Midbrain (tissue), 1 donor: ENCODE measurements at regions not wholly inside any gene's neighbourhood (a gene's known extent, or its start where the extent isn't known, plus 50 kb on each side); places are given as distances from the start of the nearest gene placed in this dataset.
"Not testable (repeated sequence)": the region's sequence is repeated elsewhere in the genome, so short reads cannot be mapped to it uniquely, and the experiment has no call there.

Experiments used
- DNase-seq: peaks from one replicate; lab custom pipeline; 2025; lab: John Stamatoyannopoulos, UW

DNA sequence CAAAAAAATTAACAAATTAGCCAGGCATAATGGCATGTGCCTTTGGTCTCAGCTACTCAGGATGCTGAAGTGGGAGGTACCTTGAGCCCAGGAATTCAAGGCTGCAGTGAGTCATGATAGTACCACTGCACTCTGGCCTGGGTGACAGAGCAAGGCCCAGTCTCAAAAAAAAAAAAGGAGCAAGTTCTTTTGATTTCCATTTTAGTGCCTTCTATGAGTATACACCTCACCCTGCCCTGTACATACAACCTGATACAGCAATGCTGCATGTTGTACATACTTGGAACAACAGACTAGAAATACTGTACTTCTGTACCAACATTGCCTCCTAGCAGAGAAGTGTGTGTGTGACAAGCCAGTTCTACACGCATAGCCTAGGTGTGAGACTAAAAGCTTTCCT is 97.3 kb upstream of the CARMIL1 start:
- no peak for DNase-seq

DNA sequence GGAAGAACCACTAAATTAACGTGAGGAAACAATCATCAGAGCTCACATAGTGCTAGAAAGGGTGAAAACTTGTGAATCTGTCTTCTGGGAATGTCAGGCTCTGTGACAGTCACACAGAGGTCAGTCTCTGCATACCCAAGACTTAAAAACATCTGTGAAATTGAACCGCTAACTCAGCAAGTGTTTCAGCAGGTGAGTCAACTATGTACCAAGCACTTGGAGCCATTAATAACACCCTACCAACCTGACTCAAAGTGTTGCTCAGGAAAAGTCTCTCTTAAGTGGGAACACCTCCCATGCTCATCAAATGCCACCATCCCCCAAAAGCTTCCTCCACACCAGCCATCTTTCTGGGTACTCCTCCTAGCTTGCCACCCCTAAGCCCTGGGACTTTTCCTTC is 92.3 kb upstream of the CARMIL1 start:
- no peak for DNase-seq

DNA sequence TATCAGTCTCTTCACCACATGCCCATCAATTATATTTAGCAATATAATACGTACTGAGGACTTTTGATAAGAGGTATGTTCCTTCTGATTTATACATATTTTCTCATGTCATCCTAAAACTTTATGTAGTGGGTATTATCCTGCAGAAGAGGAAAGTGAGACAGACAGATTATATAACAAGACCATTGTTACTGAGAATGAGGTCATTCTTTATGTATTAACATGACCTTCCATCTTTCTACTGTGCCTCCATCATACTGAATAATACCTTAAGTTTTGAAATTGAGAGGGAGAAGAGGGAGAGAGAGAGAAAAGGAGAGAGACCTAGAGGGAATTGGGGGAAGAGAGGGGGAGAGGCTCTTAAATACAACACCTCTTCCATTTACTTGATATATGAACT is 90.9 kb upstream of the CARMIL1 start:
- no peak for DNase-seq

DNA sequence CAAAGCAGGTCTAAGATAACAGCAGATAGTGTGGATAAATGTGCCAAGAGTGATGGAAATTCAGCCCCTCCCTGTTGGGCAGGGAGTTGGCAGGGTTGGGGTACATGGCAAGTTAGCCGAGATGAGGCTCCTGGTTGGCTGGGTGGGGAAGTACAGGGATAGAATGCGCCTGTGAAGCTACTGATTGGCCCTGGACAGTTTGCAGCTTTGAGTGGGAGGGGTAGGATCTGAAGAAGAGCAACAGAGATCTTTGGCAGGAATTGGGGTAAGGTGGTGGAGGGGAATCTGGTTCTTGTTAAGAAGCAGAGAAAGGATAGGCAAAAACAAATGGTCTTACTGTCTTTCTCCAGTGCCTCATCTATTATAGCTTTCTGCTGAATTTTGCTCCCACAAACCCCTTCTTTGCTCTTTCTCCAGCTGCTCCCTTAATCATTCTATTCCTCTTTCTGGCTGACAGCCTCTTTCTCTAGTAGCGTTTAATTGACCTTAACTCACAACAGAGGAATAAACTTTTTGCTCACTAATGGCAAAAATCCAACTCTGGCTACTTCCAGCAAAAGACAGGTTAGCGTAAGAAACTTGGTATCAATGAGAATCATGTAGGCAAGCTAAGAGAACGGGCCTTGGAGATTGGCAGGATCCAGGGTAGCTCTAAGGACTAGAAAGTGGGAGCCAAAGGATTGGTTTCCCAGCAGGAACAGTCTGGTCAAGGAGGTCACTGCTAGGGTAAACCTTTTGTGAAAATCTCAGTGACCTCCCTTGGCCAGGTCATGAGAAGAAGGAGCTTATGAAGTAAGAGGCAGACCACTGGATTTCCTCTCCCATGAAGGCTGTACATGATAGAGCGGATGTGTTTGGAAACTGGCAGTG is 86.3 kb upstream of the CARMIL1 start:
- no peak for DNase-seq

DNA sequence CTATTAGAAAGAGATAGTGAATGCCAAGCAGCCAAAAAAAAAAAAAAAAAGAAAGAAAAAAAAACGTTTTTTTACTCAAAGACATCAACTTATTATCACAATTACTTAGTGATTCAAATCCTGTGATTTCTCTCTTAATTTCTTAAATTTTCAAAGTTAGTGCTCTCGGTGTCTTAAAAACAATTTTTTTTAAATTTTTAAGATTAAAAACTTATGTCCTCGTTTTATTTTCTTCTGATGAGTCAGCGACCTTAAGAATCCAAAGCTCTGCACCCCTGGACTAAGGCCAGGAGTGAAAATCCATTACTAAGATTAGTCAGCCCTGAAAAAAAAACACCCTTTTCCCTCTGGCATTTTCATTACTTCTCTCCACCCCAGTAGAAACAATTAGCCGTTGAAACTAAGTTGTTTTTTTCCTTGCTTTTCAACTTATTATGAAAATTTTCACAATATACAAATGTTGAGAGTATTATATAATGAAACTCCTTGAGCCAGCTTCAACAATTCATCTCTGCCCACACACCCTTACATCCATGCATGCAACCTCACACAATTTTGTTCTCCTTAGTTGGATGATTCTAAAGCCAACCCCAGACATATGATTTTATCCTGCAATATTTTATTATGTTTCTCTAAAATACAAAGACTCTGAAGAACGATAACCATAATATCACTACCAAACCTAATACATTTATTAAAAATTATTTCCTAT is 85.6 kb upstream of the CARMIL1 start:
- DNase-seq: no peak

DNA sequence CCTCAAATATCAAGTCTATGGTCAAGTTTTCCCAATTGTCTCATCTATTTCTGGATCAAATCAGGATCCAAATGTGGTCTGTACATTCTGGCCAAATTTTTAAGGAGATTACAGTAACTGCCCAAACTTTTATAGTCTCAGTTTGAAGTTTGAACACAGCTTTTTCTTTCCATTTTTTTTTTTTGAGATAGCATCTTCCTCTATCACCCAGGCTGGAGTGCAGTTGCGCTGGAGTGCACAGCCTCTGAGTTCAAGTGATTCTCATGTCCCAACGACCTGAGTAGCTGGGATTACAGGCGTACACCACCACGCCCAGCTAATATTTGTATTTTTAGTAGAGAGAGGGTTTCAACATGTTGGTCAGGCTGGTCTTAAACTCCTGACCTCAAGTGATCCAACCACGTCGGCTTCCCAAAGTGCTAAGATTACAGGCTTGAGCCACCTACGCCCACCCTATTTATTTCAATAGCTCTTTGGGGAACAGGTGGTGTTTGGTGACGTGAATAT is 84.9 kb upstream of the CARMIL1 start:
- no peak for DNase-seq

DNA sequence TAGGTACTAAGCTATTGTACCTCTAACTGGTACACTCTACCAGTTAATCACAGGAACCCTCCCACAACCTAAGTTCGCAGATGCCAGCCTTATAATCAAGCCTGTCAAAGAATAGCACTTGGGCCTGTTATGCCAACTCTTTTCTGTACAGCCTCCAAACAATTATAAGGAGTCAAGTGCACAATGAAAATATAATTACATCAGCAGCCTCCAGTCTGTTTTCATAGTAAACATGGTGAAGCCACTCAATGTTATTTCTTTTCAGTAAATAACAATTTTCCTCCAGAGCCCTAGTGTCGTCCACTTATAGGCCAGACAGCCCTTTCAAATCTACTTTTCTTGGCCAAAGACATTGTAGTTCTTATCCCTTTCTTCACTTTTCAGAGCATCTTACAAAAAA is 82.7 kb upstream of the CARMIL1 start:
- no peak for DNase-seq

DNA sequence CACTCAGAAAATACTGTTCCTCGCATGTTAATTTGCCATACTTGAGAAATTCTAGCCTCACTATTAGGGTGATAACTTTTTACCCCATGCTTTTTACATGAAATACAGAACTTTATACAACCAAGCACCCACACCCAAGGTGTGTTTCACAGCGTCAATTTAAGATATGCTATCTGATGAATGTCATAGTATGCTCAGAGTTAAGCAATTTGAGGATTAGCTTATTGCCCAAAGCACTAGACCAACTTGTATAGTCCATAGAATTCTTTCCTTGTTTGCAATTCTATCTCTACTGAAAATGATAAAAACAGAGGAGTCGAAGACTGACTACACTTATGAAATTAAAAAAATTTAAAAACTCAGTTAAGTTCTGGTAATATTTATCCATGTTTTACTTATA is 82.1 kb upstream of the CARMIL1 start:
- DNase-seq: no peak

DNA sequence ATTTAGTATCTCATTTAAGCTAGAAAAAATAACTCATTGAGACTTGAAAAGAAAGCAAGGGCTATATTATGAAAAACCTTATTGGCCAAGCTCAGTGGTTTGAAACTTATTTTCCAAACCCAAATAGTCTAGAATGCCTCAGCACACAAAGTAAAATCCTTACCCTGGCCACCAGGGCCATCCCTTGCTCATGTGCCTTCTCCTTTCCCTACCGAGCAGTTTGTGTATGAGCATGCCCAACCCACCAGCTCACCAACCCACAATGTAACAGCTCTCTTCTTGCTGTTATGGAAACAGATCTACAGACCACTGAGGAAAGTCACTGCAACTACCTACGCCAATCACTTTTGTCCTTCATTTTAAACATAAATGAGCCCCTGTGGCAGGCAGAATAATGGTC is 79.6 kb upstream of the CARMIL1 start:
- no peak for DNase-seq

DNA sequence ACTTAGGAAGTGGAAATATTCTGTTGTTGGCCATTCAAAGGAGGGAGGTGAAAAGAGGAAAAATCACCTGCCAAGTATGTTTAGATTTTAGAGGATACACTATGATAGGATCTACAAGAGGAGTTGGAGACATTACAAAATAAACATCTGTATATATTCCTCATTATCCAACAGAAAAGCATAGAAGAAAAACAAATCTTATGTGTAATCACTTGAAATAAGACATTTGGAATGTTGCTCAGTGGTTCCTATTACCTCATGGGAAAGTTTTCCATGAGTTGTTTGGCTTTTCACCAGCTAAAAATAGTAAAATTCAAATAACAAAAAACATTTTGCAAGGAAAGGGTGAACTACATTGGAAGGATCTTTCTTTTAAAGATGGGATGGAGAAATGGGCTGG is 76.7 kb upstream of the CARMIL1 start:
- no peak for DNase-seq

DNA sequence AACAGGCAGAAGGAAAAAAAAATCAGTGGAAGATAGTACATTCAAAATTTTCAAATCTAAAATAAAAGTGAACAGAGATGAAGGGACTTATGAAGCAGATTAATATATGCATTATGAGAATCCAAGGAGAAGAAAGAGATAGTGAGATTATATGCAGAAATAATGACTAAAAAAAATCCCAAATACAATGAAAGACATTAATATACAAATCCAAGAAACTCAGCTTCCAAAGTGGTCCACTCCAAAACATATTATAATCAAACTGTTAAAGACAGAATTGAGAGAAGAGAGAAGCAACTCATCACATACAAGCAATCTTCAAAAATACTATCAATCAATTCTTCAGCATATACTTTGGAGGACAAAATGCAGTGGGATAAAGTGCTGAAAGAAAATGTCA is 73.5 kb upstream of the CARMIL1 start:
- DNase-seq: no peak

DNA sequence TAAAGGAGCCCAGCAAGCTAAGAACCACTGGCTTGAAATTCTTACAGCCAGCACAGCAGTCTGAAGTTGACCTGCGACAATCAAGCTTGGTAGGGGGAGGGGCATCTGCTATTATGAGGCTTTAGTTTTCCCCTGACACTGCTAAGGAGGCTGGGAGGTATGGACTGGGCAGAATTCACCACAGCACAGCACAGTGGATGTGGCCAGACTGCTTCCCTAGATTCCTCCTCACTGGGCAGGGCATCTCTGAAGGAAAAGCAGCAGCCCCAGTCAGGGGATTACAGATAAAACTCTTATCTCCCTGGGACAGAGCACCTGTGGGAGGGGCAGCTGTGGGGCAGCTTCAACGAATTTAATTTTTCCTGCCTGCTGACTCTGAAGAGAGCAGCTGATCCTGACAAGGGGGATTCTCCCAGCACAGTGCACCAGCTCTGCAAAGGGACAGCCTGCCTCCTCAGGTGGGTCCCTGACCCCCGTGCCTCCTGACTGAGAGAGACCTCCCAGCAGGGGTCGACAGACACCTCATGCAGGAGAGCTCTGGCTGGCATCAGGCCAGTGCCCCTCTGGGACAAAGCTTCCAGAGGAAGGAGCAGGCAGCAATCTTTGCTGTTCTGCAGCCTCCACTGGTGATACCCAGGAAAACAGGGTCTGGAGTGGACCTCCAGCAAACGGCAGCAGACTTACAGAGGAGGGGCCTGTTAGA is 71.6 kb upstream of the CARMIL1 start:
- not testable (repeated sequence) for DNase-seq

DNA sequence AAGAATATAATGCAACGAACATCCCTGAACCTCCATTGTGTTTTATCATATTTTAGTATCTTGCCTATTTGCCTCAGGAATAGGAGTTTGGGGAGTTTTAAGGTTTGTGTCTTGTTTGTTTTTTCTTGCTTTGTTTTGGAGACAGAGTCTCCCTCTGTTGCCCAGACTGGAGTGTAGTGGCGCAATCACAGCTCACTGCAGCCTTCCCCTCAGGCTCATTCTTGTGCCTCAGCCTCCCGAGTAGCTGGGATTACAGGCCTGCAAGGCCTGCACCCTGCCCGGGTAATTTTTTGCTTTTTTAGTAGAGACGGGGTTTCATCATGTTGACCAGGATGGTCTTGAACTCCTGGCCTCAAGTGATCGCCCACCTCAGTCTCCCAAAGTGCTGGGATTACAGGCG is 63.3 kb upstream of the CARMIL1 start:
- no peak for DNase-seq

DNA sequence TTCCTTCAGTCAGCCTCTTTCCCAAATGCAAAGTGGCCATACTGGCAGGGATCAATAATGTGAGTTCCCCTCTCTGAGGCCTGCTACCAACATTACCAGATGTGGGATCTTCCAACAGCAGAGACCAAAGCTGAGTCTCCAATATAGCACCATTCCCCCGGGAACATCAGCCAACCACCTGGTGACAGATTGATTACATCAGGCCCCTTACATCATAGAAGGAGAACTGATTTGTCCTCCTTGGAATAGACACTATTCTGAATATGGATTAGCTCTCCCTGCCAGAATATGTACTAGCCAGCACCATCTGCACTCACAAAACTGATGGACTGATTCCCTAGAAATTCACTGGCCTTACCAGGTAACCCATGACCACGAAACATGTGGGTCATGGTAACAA is 61.9 kb upstream of the CARMIL1 start:
- no peak for DNase-seq

DNA sequence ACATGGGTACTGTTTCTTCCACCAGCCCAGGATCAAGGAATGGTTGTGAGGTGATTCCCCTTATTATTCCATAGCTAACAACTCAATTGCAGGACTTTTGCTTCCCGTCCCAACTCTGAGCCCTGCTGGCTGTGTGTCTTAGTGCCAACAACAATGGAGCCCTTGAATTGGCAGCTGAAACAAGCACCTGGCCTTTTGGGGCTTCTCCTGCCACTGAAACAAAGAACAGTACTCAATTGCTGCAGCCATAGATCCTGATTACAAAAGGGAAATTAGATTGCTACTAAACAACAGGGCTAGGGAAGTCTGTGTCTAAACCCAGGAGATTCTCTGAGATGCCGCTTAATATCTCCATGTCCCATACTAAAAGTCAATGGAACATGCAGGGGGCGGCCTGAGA is 61.3 kb upstream of the CARMIL1 start:
- DNase-seq: no peak

DNA sequence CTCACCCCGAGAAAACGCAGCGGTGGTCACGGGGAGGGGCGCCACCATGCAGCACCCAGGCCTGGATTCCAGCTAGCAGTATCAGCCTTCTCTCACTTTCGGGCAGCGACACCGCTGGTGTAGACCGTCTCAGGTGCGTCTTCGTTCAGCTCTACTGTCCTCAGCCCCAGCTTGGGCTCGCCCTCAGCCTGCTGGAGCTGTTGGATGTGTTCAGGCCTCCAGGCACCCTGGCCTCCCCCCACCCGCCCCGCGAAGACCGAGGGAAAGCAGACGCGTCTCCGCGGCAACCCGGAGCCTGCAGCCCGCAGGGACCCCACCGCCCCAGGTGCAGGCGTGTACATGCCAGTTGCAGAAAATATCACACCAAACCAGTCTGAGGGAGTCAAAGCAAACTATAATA is 60.8 kb upstream of the CARMIL1 start:
- DNase-seq: no peak

DNA sequence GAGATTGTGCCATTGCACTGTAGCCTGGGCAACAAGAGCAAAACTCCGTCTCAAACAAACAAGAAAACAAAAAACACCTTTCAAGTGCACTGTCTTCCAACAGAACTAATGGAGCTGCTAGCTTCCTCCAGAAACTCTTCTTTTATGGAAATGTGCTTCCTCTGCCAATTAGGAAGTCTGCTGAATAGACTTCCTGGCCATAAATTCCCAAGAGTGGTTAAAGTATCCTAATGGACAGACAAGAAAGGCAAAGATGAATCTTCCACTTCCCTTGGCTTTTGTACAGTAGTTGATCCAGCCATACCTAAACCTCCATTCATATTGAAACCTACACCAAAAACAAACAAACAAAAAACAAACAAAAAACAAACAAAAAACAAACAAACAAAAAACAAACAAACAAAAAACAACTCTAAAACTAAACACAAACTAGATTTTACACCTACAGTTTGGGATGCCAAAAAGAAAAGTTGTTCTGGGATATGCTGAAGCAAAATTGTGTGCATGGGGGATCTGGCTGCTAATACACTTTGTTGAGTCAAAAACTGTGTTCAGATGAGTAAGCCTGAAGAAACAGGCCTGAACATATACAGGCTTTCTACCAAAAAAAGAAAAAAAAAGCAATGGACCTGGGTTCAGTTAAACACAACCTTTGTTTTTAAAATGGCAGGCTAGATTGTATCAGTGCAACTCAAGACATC is 59.8 kb upstream of the CARMIL1 start:
- DNase-seq: no peak

DNA sequence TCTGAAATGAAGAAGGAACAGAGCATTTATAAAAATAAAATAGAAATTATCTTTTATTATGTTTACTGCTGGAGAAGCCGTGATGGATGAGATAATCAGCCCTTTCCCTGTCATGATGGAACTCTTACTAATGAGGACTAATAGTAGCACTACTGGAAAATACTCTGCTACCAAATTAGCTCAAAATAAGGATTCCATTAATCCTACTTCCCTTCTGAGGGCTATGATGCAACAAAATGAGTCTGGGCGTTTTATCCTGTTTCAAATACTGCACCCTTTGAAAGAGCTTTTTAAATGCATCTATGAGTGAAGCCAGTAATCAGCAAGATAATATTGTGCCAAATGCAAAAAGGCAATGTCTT is 59.3 kb upstream of the CARMIL1 start:
- DNase-seq: no peak

DNA sequence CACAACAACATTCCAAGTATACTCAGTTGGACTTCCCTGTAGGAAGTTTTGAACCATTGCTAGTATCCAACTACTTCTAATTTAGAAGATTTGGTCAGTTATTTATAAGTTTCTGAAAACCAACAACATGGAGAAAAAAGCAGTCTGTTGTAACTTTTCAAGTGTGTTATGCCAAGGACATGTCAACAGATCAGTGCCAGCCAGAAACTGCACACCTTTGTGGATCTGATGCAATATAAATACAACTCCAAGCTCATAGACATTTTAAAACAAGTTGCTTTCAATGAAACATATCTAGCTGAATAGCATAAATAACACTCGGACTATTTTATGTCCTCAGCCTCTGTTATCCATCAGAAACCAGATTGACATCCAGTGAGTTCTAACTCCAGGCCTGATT is 58.3 kb upstream of the CARMIL1 start:
- no peak for DNase-seq

DNA sequence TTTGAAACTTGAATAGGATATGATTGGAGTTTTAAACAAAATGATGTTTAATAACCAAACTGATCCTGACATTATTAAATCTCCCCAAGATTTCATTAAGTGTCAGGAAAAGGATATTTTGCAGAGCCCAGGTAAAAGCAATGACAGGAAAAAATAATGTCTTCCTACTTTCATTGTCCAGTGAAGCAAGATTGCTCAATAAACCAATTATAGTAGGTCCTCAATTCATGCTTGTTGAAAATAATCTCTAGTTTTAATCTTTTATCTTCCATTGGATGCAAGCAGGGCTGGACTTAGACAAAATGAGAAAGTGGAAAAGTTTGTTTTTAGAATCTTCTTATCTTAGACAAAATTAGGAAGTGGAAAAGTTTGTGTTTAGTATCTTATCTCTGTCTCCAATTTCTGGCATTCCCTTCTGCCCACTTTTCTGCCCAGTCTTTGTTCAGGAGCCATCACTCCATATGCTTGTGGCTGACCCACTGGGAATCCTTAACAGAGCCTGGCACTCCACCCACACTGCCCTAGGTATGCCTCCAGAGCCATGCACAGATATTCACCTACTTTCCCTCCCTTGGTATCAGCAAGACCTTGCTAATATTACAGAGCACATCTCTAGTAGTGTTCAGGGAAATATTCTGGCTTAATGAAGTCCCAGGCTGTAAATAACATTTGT is 57.0 kb upstream of the CARMIL1 start:
- DNase-seq: no peak

DNA sequence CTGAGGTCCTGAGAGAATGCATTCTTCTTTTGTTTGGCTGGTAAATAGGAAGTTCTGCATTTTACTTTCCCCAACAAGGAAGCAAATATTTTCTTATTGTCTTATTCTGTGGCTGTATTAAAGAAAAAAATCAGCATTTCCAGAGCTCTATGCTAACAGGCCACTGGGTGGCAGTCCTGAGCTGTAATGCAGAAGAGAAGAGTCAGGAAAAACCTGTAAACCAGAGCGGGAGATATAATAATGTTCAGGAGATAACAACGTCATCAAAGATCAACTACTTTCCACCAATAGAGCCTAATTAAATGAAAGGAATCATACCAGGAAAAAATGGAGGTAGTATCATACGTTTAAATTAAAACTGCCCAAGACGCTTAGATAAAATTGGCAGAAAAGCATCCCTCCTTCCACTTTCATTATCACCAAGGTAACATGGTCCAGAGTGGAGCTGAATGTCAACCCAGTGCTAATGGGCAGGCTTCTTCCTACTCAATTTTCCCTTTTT is 55.6 kb upstream of the CARMIL1 start:
- DNase-seq: peak; percentile 76
